ENCODE measurements at regions not wholly inside any gene's neighbourhood (a gene's known extent, or its start where the extent isn't known, plus 50 kb on each side); places are given as distances from the start of the nearest gene placed in this dataset.
A peak's percentile ranks its signal among the peaks of the same experiment; 100 is the strongest.

DNA sequence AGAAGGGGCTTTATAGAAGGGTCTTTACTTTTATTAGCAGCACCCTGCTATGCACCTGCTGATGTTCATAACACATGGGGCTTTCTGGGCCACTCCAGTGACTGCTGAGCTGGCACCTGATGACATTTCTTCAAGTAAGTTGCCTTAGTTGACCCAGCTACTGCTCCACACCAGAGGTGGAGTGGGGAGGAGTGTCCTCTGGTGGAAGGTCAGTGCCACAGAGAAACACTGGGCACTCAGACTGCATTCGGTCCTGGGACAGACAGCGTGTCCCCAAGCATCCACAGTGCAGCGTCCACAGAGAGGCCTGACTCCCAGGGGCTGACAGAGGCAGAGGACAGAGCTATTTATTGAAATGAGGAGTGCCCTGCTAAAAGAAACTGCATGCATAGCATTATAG lies 74.9 kb upstream of the NSMCE3 start:
- DNase-seq (ENCODE audit: low read depth in 1 of 2, low spot score in 1 of 2): no peak
- TF ChIP-seq, protein P1, sequence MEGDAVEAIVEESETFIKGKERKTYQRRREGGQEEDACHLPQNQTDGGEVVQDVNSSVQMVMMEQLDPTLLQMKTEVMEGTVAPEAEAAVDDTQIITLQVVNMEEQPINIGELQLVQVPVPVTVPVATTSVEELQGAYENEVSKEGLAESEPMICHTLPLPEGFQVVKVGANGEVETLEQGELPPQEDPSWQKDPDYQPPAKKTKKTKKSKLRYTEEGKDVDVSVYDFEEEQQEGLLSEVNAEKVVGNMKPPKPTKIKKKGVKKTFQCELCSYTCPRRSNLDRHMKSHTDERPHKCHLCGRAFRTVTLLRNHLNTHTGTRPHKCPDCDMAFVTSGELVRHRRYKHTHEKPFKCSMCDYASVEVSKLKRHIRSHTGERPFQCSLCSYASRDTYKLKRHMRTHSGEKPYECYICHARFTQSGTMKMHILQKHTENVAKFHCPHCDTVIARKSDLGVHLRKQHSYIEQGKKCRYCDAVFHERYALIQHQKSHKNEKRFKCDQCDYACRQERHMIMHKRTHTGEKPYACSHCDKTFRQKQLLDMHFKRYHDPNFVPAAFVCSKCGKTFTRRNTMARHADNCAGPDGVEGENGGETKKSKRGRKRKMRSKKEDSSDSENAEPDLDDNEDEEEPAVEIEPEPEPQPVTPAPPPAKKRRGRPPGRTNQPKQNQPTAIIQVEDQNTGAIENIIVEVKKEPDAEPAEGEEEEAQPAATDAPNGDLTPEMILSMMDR (IDR thresholded peaks at IDR 0.05; ENCODE audit: low read depth, low read length): no peak
- no peak overlapping the region for H3K27ac ChIP-seq

DNA sequence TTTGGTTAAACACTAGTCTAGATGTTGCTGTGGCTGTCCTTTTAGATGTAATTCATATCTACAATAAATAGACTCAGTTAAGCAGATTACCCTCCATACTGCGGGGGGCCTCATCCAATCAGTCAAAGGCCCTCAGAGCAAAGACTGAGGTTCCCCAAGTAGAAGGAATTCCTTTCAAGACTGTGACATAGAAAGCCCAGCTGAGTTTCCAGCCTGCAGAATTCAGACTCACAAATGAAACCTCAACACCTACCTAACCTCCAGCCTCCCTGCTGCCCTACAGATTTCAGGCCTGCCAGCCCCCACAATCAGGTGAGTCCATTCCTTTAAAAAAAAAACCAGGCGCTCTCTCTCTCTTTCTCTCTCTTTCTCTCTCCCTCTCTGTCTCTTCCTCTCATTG lies 73.6 kb upstream of the NSMCE3 start:
- TF ChIP-seq, protein P1 (IDR thresholded peaks at IDR 0.05; ENCODE audit: low read depth, low read length): no peak
- H3K27me3 ChIP-seq: no peaks in the 10 kb centered on the region
- no peak for DNase-seq (ENCODE audit: low read depth in 1 of 2, low spot score in 1 of 2)
- H3K27ac ChIP-seq: no peak overlapping the region
- no peaks in the 10 kb centered on the region for H3K9me3 ChIP-seq (ENCODE audit: low read depth)
- H3K4me1 ChIP-seq (ENCODE audit: low read depth): peaks cover 8% of the 10 kb centered on the region
- H3K4me3 ChIP-seq: no peak overlapping the region
- H3K36me3 ChIP-seq: no peaks in the 10 kb centered on the region

More for the DNA sequence above, 74.9 kb upstream of the NSMCE3 start:
- no peaks in the 10 kb centered on the region for H3K27me3 ChIP-seq
- H3K4me3 ChIP-seq: no peak overlapping the region
- H3K4me1 ChIP-seq (ENCODE audit: low read depth): peaks cover 8% of the 10 kb centered on the region
- H3K9me3 ChIP-seq (ENCODE audit: low read depth): no peaks in the 10 kb centered on the region
- H3K36me3 ChIP-seq: no peaks in the 10 kb centered on the region

DNA sequence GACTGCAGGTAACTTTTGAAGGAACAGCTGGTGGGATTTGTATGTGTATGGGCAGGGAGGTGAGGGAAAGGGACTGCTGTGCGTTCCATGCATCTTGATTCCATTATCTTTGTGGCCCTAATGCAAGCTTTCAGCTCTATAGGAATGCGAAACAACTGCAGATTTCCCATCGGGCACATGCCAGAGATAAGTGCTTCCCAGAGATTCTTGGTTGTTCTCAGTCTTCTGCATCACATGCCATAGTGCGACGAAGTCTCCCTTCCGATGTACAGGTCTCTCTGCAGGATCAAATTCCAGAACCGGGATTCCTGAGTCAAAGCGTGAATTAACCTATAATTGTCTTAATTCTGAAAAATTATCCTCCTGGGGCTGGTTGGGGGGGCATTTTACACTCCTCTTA lies 72.6 kb upstream of the NSMCE3 start:
- no peak overlapping the region for H3K4me3 ChIP-seq
- H3K4me1 ChIP-seq (ENCODE audit: low read depth): peaks cover 8% of the 10 kb centered on the region
- no peak for DNase-seq (ENCODE audit: low read depth in 1 of 2, low spot score in 1 of 2)
- H3K36me3 ChIP-seq: no peaks in the 10 kb centered on the region
- no peaks in the 10 kb centered on the region for H3K27me3 ChIP-seq
- TF ChIP-seq, protein P1 (IDR thresholded peaks at IDR 0.05; ENCODE audit: low read depth, low read length): no peak
- H3K27ac ChIP-seq: no peak overlapping the region
- H3K9me3 ChIP-seq (ENCODE audit: low read depth): no peaks in the 10 kb centered on the region

DNA sequence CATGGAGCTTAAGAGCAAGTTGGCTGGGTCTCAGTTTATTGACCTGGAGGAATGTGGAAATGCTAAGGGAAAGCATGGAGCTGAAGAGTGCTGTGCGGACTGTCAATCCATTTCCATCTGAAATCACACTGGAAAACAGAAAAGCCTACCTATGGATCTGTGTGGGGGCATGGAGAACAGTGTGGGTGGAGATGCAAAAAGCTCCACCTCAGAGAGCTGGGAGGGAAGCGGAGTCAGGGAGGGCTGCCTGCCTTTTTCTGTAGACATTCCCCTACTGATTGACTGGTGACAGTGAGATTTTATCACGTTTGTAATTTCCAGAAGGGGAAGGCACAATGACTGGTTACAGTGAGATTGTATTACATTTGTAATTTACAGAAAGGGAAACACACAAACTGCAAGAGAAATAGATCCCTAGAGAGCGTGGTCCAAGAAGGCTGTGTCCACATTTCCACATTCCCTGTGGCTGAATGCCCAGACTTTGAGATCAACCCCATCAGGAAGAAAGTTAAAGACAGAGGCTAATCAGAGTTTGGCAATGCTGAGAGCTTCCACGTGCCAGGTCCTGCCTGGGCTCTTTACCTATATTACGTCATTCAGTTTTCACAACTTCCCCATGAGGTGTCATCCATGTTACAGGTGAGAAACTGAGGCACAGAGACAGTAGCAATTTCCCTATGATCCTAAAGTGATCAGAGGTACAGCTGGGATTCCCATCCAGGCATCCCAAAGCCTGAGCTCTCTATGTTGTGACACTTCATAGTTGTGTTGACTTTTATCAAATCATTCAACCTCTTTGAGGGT lies 67.7 kb upstream of the NSMCE3 start:
- peak in 1 of 2 donors; percentile 81 for DNase-seq (ENCODE audit: low read depth in 1 of 2, low spot score in 1 of 2)
- Histone ChIP-seq H3K27me3 (no peaks in the 10 kb centered on the region), H3K36me3 (no peaks in the 10 kb centered on the region), H3K9me3 (ENCODE audit: low read depth) (no peaks in the 10 kb centered on the region), H3K27ac (no peak overlapping the region), H3K4me3 (no peak overlapping the region), H3K4me1 (ENCODE audit: low read depth) (peaks cover 3% of the 10 kb centered on the region)
- TF ChIP-seq, protein P1 (IDR thresholded peaks at IDR 0.05; ENCODE audit: low read depth, low read length): no peak

DNA sequence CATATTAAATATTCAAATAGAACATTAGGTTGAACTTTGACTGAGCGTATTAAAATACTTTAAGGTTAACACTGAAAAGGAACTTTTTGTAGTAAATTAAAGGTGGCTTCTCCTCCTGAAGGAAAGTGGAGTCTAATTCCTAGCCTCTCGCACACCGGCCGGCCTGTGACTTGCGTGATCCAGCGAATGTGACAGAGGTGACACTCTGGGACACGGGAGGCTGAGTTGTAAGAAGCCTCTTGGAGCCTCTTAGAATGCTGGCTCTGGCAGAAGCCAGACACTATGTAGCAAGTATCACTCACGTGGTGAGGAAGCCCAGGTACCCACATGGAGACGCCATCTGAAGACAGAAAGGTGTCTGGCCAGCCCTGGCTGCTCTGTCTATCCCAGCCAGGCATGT lies 64.9 kb upstream of the NSMCE3 start:
- Histone ChIP-seq H3K27ac (no peak overlapping the region), H3K4me1 (ENCODE audit: low read depth) (peaks cover 3% of the 10 kb centered on the region), H3K9me3 (ENCODE audit: low read depth) (no peaks in the 10 kb centered on the region), H3K27me3 (no peaks in the 10 kb centered on the region), H3K36me3 (no peaks in the 10 kb centered on the region), H3K4me3 (no peak overlapping the region)
- no peak for DNase-seq (ENCODE audit: low read depth in 1 of 2, low spot score in 1 of 2)
- TF ChIP-seq, protein P1 (IDR thresholded peaks at IDR 0.05; ENCODE audit: low read depth, low read length): no peak

All from cardiac muscle cell (in vitro differentiated cells and primary cell).